Stomach (tissue), 8 donors: ENCODE measurements at regions not wholly inside any gene's neighbourhood (a gene's known extent, or its start where the extent isn't known, plus 50 kb on each side); places are given as distances from the start of the nearest gene placed in this dataset.

Experiments used
- DNase-seq, 2 donors: peaks; one replicate each; pipeline versions ENCODE4 v3.0.0 to v3.0.0-alpha.2; 2013 to 2019
- H3K27ac ChIP-seq, 5 donors: fragments of 200-600 bp in 4 of 5; sonication (generic) in 4 of 5; one replicate each; pipeline ENCODE4 v1.5.1; 2013 to 2019; ENCODE audit warnings: mild to moderate bottlenecking in 1 of 5, moderate library complexity in 1 of 5
- H3K27me3 ChIP-seq, 3 donors: fragments of 200-600 bp; sonication (generic); one replicate each; pipeline ENCODE4 v1.5.1; 2017 to 2019; ENCODE audit warnings: mixed run types in 1 of 3
- H3K36me3 ChIP-seq, 4 donors: fragments of 200-600 bp; sonication (generic); 1 replicate in 3 of 4; 2 replicates in 1 of 4; pipeline ENCODE4 v1.5.1; 2016 to 2019
- H3K4me1 ChIP-seq, 4 donors: fragments of 200-600 bp; sonication (generic); one replicate each; pipeline ENCODE4 v1.5.1; 2016 to 2019
- H3K4me3 ChIP-seq, 4 donors: fragments of 200-600 bp; sonication (generic) in 3 of 4; one replicate each; pipeline ENCODE4 v1.5.1; 2016 to 2019; ENCODE audit warnings: mild to moderate bottlenecking in 1 of 4
- H3K9me3 ChIP-seq, 4 donors: fragments of 200-600 bp; sonication (generic); one replicate each; pipeline ENCODE4 v1.5.1; 2016 to 2019
- CTCF ChIP-seq, 7 experiments: fragments of 450-650 bp in 4 of 7; fragments of 200-600 bp in 3 of 7; sonication (generic) in 3 of 7; IDR thresholded peaks; one replicate each; pipeline ENCODE4 v1.5.1; 2016 to 2019; ENCODE audit warnings: antibody characterized with exemption in 7 of 7, control low read depth in 2 of 7, mild to moderate bottlenecking in 1 of 7
- EP300 ChIP-seq: sonication (generic); formaldehyde crosslinking; IDR thresholded peaks from one replicate; pipeline ENCODE4 v1.6.1; 2017; ENCODE audit warnings: antibody characterized with exemption
- POLR2A ChIP-seq, 4 donors: fragments of 450-650 bp; IDR thresholded peaks; one replicate each; pipeline ENCODE4 v1.6.1; 2016; ENCODE audit warnings: antibody characterized with exemption in 4 of 4, control low read depth in 2 of 4, mild to moderate bottlenecking in 1 of 4, moderate library complexity in 1 of 4
- POLR2AphosphoS5 ChIP-seq, 3 donors: sonication (generic); formaldehyde crosslinking; IDR thresholded peaks; one replicate each; pipeline ENCODE4 v1.6.1; 2016; ENCODE audit warnings: antibody characterized with exemption in 3 of 3
- WGBS, 5 donors: extraction: QIAGEN DNeasy Blood & Tissue Kit in 3 of 5; methylation state at CpG; one replicate each; pipeline versions ENCODE4 v1.1.5 to v1.1.7; 2013 to 2018; 5-methylcytosine and 5-hydroxymethylcytosine counted together
- intact Hi-C: fragments of 100-400 bp; cut with DNase I; formaldehyde crosslinking; loops from one replicate; pipeline ENCODE4 v1.15.1; 2023; ENCODE audit warnings: low total_unique reads
- donor health status: healthy with polysubstance abuse.
- donor health status: Bipolar disorder and iron deficiency.
- donor health status: healthy.

GRCh38 chr1:29782846-29783507 is 546.7 kb downstream of the PTPRU start:
- intact Hi-C loops, result no loop called here
- no peaks in the 10 kb centered on the region for H3K36me3 ChIP-seq
- no peak overlapping the region for H3K4me3 ChIP-seq
- H3K4me1 ChIP-seq, result no peaks in the 10 kb centered on the region
- TF ChIP-seq EP300 (no peak), CTCF (IDR thresholded peaks at IDR 0.05) (no peak), POLR2A (IDR thresholded peaks at IDR 0.05) (no peak), POLR2AphosphoS5 (IDR thresholded peaks at IDR 0.05) (no peak)
- peaks cover 0 to 64% (median 3%) of the 10 kb centered on the region in 3 donors for H3K27me3 ChIP-seq
- no peak overlapping the region for H3K27ac ChIP-seq
- H3K9me3 ChIP-seq, result peaks cover 0 to 10% (median 0%) of the 10 kb centered on the region in 4 donors
- 64 to 71% (median 65%) methylated on average over 5 to 6 of the region's 6 CpGs for WGBS, 5 donors
- no peak for DNase-seq

GRCh38 chr1:29779146-29779545 is 542.8 kb downstream of the PTPRU start:
- Histone ChIP-seq H3K36me3 (no peaks in the 10 kb centered on the region), H3K9me3 (peaks cover 5 to 21% (median 12%) of the 10 kb centered on the region in 4 donors), H3K27ac (no peak overlapping the region), H3K27me3 (peaks cover 0 to 48% (median 0%) of the 10 kb centered on the region in 3 donors), H3K4me1 (no peaks in the 10 kb centered on the region), H3K4me3 (no peak overlapping the region)
- intact Hi-C loops, result no loop called here
- TF ChIP-seq EP300 (no peak), POLR2A (IDR thresholded peaks at IDR 0.05) (no peak), CTCF (IDR thresholded peaks at IDR 0.05) (no peak), POLR2AphosphoS5 (IDR thresholded peaks at IDR 0.05) (no peak)
- no peak for DNase-seq
- 82 to 86% (median 83%) methylated on average over 5 of the region's 5 CpGs for WGBS, 5 donors

- 67 to 89% (median 85%) methylated on average over 2 of the region's 2 CpGs for WGBS, 5 donors
- Histone ChIP-seq H3K27ac (no peak overlapping the region), H3K36me3 (no peaks in the 10 kb centered on the region), H3K4me3 (no peak overlapping the region), H3K4me1 (no peaks in the 10 kb centered on the region), H3K9me3 (peaks cover 5 to 21% (median 12%) of the 10 kb centered on the region in 4 donors), H3K27me3 (peaks cover 0 to 34% (median 0%) of the 10 kb centered on the region in 3 donors)
- intact Hi-C loops, result no loop called here
- no peak for DNase-seq
- TF ChIP-seq POLR2AphosphoS5 (IDR thresholded peaks at IDR 0.05) (no peak), CTCF (IDR thresholded peaks at IDR 0.05) (no peak), EP300 (no peak), POLR2A (IDR thresholded peaks at IDR 0.05) (no peak)
Measured at GRCh38 chr1:29777522-29777921, 541.2 kb downstream of the PTPRU start.

- peaks cover 5 to 14% (median 12%) of the 10 kb centered on the region in 4 donors for H3K9me3 ChIP-seq
- no peaks in the 10 kb centered on the region for H3K4me1 ChIP-seq
- H3K36me3 ChIP-seq, result no peaks in the 10 kb centered on the region
- H3K27me3 ChIP-seq, result peaks cover 0 to 24% (median 0%) of the 10 kb centered on the region in 3 donors
- DNase-seq, result no peak
- intact Hi-C loops, result no loop called here
- WGBS, 5 donors, result 90 to 94% (median 93%) methylated on average over 2 of the region's 2 CpGs
- H3K4me3 ChIP-seq, result no peak overlapping the region
- TF ChIP-seq EP300 (no peak), POLR2A (IDR thresholded peaks at IDR 0.05) (no peak), CTCF (IDR thresholded peaks at IDR 0.05) (no peak), POLR2AphosphoS5 (IDR thresholded peaks at IDR 0.05) (no peak)
- no peak overlapping the region for H3K27ac ChIP-seq
Measured at GRCh38 chr1:29774355-29774754, 538.0 kb downstream of the PTPRU start.
